ENCODE measurements at regions not wholly inside any gene's neighbourhood (a gene's known extent, or its start where the extent isn't known, plus 50 kb on each side); places are given as distances from the start of the nearest gene placed in this dataset.

- H3K9ac ChIP-seq (ENCODE audit: insufficient read length, low read depth) = no peak overlapping the region
- no peak overlapping the region for H3K4me3 ChIP-seq (ENCODE audit: insufficient read length, low read depth)
- no peak for DNase-seq (ENCODE audit: low read depth, low spot score)
- no peaks in the 10 kb centered on the region for H3K9me3 ChIP-seq (ENCODE audit: insufficient read depth, low read length)
- no peaks in the 10 kb centered on the region for H3K36me3 ChIP-seq (ENCODE audit: insufficient read depth, insufficient read length, low read length)
- no peaks in the 10 kb centered on the region for H3K4me1 ChIP-seq (ENCODE audit: insufficient read depth, insufficient read length)
- TF ChIP-seq YY1 (IDR thresholded peaks at IDR 0.05; ENCODE audit: insufficient read depth, insufficient read length) (no peak), ZNF274 (IDR thresholded peaks at IDR 0.05; ENCODE audit: low read depth, low read length) (no peak), SUZ12 (IDR thresholded peaks at IDR 0.05; ENCODE audit: extremely low read depth, insufficient read depth, insufficient read length) (no peak)
- no peaks in the 10 kb centered on the region for H3K27me3 ChIP-seq (ENCODE audit: insufficient read depth, insufficient read length)
Measured at GRCh38 chr2:12818416-12819102, 101.8 kb downstream of the TRIB2 start.

GRCh38 chr2:12819103-12819475 lies 102.4 kb downstream of the TRIB2 start:
- no peaks in the 10 kb centered on the region for H3K27me3 ChIP-seq (ENCODE audit: insufficient read depth, insufficient read length)
- H3K4me1 ChIP-seq (ENCODE audit: insufficient read depth, insufficient read length) = no peaks in the 10 kb centered on the region
- TF ChIP-seq SUZ12 (IDR thresholded peaks at IDR 0.05; ENCODE audit: extremely low read depth, insufficient read depth, insufficient read length) (no peak), ZNF274 (IDR thresholded peaks at IDR 0.05; ENCODE audit: low read depth, low read length) (no peak), YY1 (IDR thresholded peaks at IDR 0.05; ENCODE audit: insufficient read depth, insufficient read length) (no peak)
- DNase-seq (ENCODE audit: low read depth, low spot score) = no peak
- no peak overlapping the region for H3K4me3 ChIP-seq (ENCODE audit: insufficient read length, low read depth)
- H3K36me3 ChIP-seq (ENCODE audit: insufficient read depth, insufficient read length, low read length) = no peaks in the 10 kb centered on the region
- H3K9me3 ChIP-seq (ENCODE audit: insufficient read depth, low read length) = no peaks in the 10 kb centered on the region
- no peak overlapping the region for H3K9ac ChIP-seq (ENCODE audit: insufficient read length, low read depth)

DNA sequence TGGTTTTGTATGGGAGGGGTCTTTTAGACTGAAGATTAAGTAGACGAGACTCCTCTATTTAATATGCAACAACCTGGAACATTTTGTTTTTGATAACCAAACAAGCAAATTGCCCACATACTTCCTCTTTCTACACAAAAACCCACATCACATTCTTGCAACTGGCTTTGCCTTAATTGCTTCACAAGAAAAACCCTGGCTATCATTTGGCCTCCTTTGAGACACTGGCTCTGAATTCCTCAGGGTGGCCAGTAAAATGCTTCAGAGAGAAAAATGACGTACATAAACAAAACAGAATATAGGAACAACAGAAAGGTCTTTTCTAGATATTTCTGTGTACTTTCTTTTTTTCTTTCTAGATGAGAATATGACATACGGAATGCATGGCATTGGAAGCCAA lies 103.0 kb downstream of the TRIB2 start:
- Histone ChIP-seq H3K27me3 (ENCODE audit: insufficient read depth, insufficient read length) (no peaks in the 10 kb centered on the region), H3K9me3 (ENCODE audit: insufficient read depth, low read length) (no peaks in the 10 kb centered on the region), H3K4me3 (ENCODE audit: insufficient read length, low read depth) (no peak overlapping the region), H3K9ac (ENCODE audit: insufficient read length, low read depth) (no peak overlapping the region), H3K4me1 (ENCODE audit: insufficient read depth, insufficient read length) (no peaks in the 10 kb centered on the region), H3K36me3 (ENCODE audit: insufficient read depth, insufficient read length, low read length) (no peaks in the 10 kb centered on the region)
- DNase-seq (ENCODE audit: low read depth, low spot score) = no peak
- no peak for TF ChIP-seq ZNF274 (IDR thresholded peaks at IDR 0.05; ENCODE audit: low read depth, low read length)
- TF ChIP-seq SUZ12 (IDR thresholded peaks at IDR 0.05; ENCODE audit: extremely low read depth, insufficient read depth, insufficient read length) = no peak
- TF ChIP-seq YY1 (IDR thresholded peaks at IDR 0.05; ENCODE audit: insufficient read depth, insufficient read length) = no peak

GRCh38 chr2:12821656-12822055 lies 104.9 kb downstream of the TRIB2 start:
- no peak overlapping the region for H3K9ac ChIP-seq (ENCODE audit: insufficient read length, low read depth)
- H3K4me3 ChIP-seq (ENCODE audit: insufficient read length, low read depth) = no peak overlapping the region
- TF ChIP-seq SUZ12 (IDR thresholded peaks at IDR 0.05; ENCODE audit: extremely low read depth, insufficient read depth, insufficient read length) (no peak), ZNF274 (IDR thresholded peaks at IDR 0.05; ENCODE audit: low read depth, low read length) (no peak), YY1 (IDR thresholded peaks at IDR 0.05; ENCODE audit: insufficient read depth, insufficient read length) (no peak)
- H3K9me3 ChIP-seq (ENCODE audit: insufficient read depth, low read length) = no peaks in the 10 kb centered on the region
- H3K36me3 ChIP-seq (ENCODE audit: insufficient read depth, insufficient read length, low read length) = no peaks in the 10 kb centered on the region
- no peaks in the 10 kb centered on the region for H3K4me1 ChIP-seq (ENCODE audit: insufficient read depth, insufficient read length)
- DNase-seq (ENCODE audit: low read depth, low spot score) = no peak
- H3K27me3 ChIP-seq (ENCODE audit: insufficient read depth, insufficient read length) = no peaks in the 10 kb centered on the region

DNA sequence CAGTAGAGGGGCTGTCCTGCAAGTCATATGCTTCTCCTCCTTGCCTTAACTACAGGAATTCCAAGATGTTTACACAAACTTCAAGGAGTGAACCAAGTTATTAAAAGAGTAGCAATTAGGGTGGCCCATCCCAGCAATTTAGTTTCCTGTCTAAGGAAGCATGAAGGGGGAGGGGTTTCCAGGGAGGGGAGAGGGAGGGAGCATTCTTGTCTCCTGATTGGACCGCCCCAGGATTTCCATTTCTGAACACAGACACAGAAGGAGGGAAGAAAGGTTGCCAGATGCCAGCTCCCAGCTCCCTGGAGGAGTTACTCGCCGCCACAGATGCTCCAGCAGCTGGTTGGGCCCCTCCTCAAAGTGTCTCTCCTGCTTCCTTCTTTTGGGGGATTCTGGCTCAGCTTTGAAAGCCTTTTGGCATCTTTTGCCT lies 107.6 kb downstream of the TRIB2 start:
- DNase-seq (ENCODE audit: low read depth, low spot score) = peak; percentile 6
- Histone ChIP-seq H3K4me3 (ENCODE audit: insufficient read length, low read depth) (no peak overlapping the region), H3K27me3 (ENCODE audit: insufficient read depth, insufficient read length) (no peaks in the 10 kb centered on the region), H3K4me1 (ENCODE audit: insufficient read depth, insufficient read length) (no peaks in the 10 kb centered on the region), H3K9me3 (ENCODE audit: insufficient read depth, low read length) (no peaks in the 10 kb centered on the region), H3K9ac (ENCODE audit: insufficient read length, low read depth) (no peak overlapping the region), H3K36me3 (ENCODE audit: insufficient read depth, insufficient read length, low read length) (no peaks in the 10 kb centered on the region)
- no peak for TF ChIP-seq YY1 (IDR thresholded peaks at IDR 0.05; ENCODE audit: insufficient read depth, insufficient read length)
- no peak for TF ChIP-seq ZNF274 (IDR thresholded peaks at IDR 0.05; ENCODE audit: low read depth, low read length)
- no peak for TF ChIP-seq SUZ12 (IDR thresholded peaks at IDR 0.05; ENCODE audit: extremely low read depth, insufficient read depth, insufficient read length)

- no peak for DNase-seq (ENCODE audit: low read depth, low spot score)
- H3K9me3 ChIP-seq (ENCODE audit: insufficient read depth, low read length) = no peaks in the 10 kb centered on the region
- H3K4me1 ChIP-seq (ENCODE audit: insufficient read depth, insufficient read length) = no peaks in the 10 kb centered on the region
- no peaks in the 10 kb centered on the region for H3K27me3 ChIP-seq (ENCODE audit: insufficient read depth, insufficient read length)
- no peaks in the 10 kb centered on the region for H3K36me3 ChIP-seq (ENCODE audit: insufficient read depth, insufficient read length, low read length)
- no peak overlapping the region for H3K9ac ChIP-seq (ENCODE audit: insufficient read length, low read depth)
- H3K4me3 ChIP-seq (ENCODE audit: insufficient read length, low read depth) = no peak overlapping the region
- no peak for TF ChIP-seq SUZ12 (IDR thresholded peaks at IDR 0.05; ENCODE audit: extremely low read depth, insufficient read depth, insufficient read length)
- no peak for TF ChIP-seq ZNF274 (IDR thresholded peaks at IDR 0.05; ENCODE audit: low read depth, low read length)
- TF ChIP-seq YY1 (IDR thresholded peaks at IDR 0.05; ENCODE audit: insufficient read depth, insufficient read length) = no peak
Measured at GRCh38 chr2:12824778-12825379, 108.1 kb downstream of the TRIB2 start.

- Histone ChIP-seq H3K9ac (ENCODE audit: insufficient read length, low read depth) (no peak overlapping the region), H3K4me1 (ENCODE audit: insufficient read depth, insufficient read length) (no peaks in the 10 kb centered on the region), H3K36me3 (ENCODE audit: insufficient read depth, insufficient read length, low read length) (no peaks in the 10 kb centered on the region), H3K4me3 (ENCODE audit: insufficient read length, low read depth) (no peak overlapping the region), H3K27me3 (ENCODE audit: insufficient read depth, insufficient read length) (no peaks in the 10 kb centered on the region), H3K9me3 (ENCODE audit: insufficient read depth, low read length) (no peaks in the 10 kb centered on the region)
- DNase-seq (ENCODE audit: low read depth, low spot score) = no peak
- no peak for TF ChIP-seq YY1 (IDR thresholded peaks at IDR 0.05; ENCODE audit: insufficient read depth, insufficient read length)
- no peak for TF ChIP-seq SUZ12 (IDR thresholded peaks at IDR 0.05; ENCODE audit: extremely low read depth, insufficient read depth, insufficient read length)
- no peak for TF ChIP-seq ZNF274 (IDR thresholded peaks at IDR 0.05; ENCODE audit: low read depth, low read length)
Measured at GRCh38 chr2:12826781-12827180, 110.0 kb downstream of the TRIB2 start.

All from NT2/D1 (cell line).